GM13976 (cell line): ENCODE measurements at regions not wholly inside any gene's neighbourhood (a gene's known extent, or its start where the extent isn't known, plus 50 kb on each side); places are given as distances from the start of the nearest gene placed in this dataset.

Experiments used
- DNase-seq: peaks from one replicate; pipeline ENCODE4 v3.0.0; 2012; ENCODE audit warnings: low spot score
- CTCF ChIP-seq: IDR thresholded peaks from 2 replicates; pipeline ENCODE4 v1.5.1; 2012; ENCODE audit warnings: borderline replicate concordance, mild to moderate bottlenecking; ENCODE audit not compliant: insufficient read depth; ENCODE audit errors: extremely low read depth, missing control alignments, control extremely low read depth
- in situ Hi-C: fragments of 300-500 bp; cut with MboI; formaldehyde crosslinking; loops from one replicate; pipeline ENCODE4 v1.12.0; 2022; ENCODE audit warnings: low sequenced_read_pairs, mixed read lengths, inconsistent platforms; ENCODE audit not compliant: unreplicated experiment

- peak; percentile 2 for TF ChIP-seq CTCF
- peak; percentile 44 for DNase-seq
- in situ Hi-C loops: no loop called here
Observed at GRCh38 chr3:168248383-168249204, 152.9 kb upstream of the GOLIM4 start.

GRCh38 chr3:168241156-168241555, 145.4 kb upstream of the GOLIM4 start:
- in situ Hi-C loops: no loop called here
- no peak for DNase-seq
- no peak for TF ChIP-seq CTCF

- no peak for DNase-seq
- TF ChIP-seq CTCF: no peak
- in situ Hi-C loops: no loop called here
Observed at GRCh38 chr3:168239287-168239686, 143.6 kb upstream of the GOLIM4 start.

GRCh38 chr3:168233001-168233400, 137.3 kb upstream of the GOLIM4 start:
- no peak for TF ChIP-seq CTCF
- in situ Hi-C loops: no loop called here
- DNase-seq: no peak

- DNase-seq: no peak
- no peak for TF ChIP-seq CTCF
- in situ Hi-C loops: loop anchor here (25.0 kb wide), 2 partner anchors 639 to 914 kb away; no protein-coding TSS in a partner anchor
Observed at GRCh38 chr3:168223085-168223484, 127.4 kb upstream of the GOLIM4 start.

GRCh38 chr3:168220556-168220955, 124.8 kb upstream of the GOLIM4 start:
- no peak for TF ChIP-seq CTCF
- no peak for DNase-seq
- in situ Hi-C loops: loop anchor here (25.0 kb wide), 2 partner anchors 642 to 917 kb away; no protein-coding TSS in a partner anchor
